ENCODE measurements at regions not wholly inside any gene's neighbourhood (a gene's known extent, or its start where the extent isn't known, plus 50 kb on each side); places are given as distances from the start of the nearest gene placed in this dataset.

- Histone ChIP-seq H4K20me1 (replicated peaks in 1 of 2; ENCODE audit: control insufficient read depth in 1 of 2, insufficient read depth in 2 of 2, low read length in 2 of 2) (no peaks in the 10 kb centered on the region), H2AFZ (ENCODE audit: low read length) (no peak overlapping the region), H4K8ac (ENCODE audit: extremely low read depth, insufficient read depth, low read length) (no peak overlapping the region), H3K36me3 (ENCODE audit: control insufficient read depth in 2 of 4, insufficient read depth in 4 of 4, low read length in 3 of 4) (peaks cover 0 to 18% (median 8%) of the 10 kb centered on the region in 4 experiments; a peak in 5 of 8 replicates), H3K4me2 (ENCODE audit: insufficient read depth in 1 of 2, low read depth in 2 of 2, low read length in 2 of 2) (peak overlapping the region; percentile 29 to 60; a peak in 3 of 4 replicates), H2BK5ac (ENCODE audit: low read depth, low read length) (peak overlapping the region; percentile 64; the same call in 1 of the 2 replicates), H3K56ac (replicated peaks; ENCODE audit: insufficient read length, low read depth, low read length) (no peak overlapping the region), H3K4me1 (replicated peaks in 1 of 4; ENCODE audit: control insufficient read depth in 3 of 4, insufficient read depth in 4 of 4, low read length in 3 of 4) (peaks cover 4 to 18% (median 14%) of the 10 kb centered on the region in 4 experiments; a peak in 4 of 7 replicates), H3K27ac (ENCODE audit: low read depth, low read length) (peak overlapping the region; percentile 62; the same call in 1 of the 2 replicates), H3K9me3 (ENCODE audit: insufficient read depth in 2 of 2, low read depth in 1 of 2, low read length in 1 of 2) (no peaks in the 10 kb centered on the region), H4K5ac (ENCODE audit: insufficient read length, low read depth, low read length) (peak overlapping the region; percentile 63), H3K23me2 (ENCODE audit: low read depth, low read length) (no peaks in the 10 kb centered on the region), H2AK5ac (ENCODE audit: low read depth, low read length) (no peak overlapping the region), H2BK120ac (replicated peaks; ENCODE audit: low read depth, low read length) (peak overlapping the region; percentile 45), H3K9ac (replicated peaks in 1 of 4; ENCODE audit: extremely low read depth in 1 of 4, low read depth in 3 of 4, low read length in 3 of 4) (no peak overlapping the region), H2BK12ac (ENCODE audit: low read depth, low read length) (no peak overlapping the region), H4K91ac (replicated peaks; ENCODE audit: insufficient read length, low read length) (peak overlapping the region; percentile 51), H3K4ac (replicated peaks; ENCODE audit: insufficient read length, low read depth, low read length) (no peak overlapping the region), H2BK15ac (ENCODE audit: low read length) (no peak overlapping the region), H3K79me2 (ENCODE audit: control insufficient read depth in 1 of 2, insufficient read depth in 2 of 2, low read length in 2 of 2) (peaks cover 3 to 82% of the 10 kb centered on the region in 2 experiments; a peak in 3 of 4 replicates), H3K14ac (ENCODE audit: insufficient read length) (no peak overlapping the region), H3K27me3 (replicated peaks in 1 of 4; ENCODE audit: control insufficient read depth in 3 of 4, extremely low read depth in 1 of 4, insufficient read depth in 3 of 4, low read length in 3 of 4) (no peaks in the 10 kb centered on the region), H3K79me1 (ENCODE audit: low read depth, low read length) (no peaks in the 10 kb centered on the region), H2BK20ac (ENCODE audit: low read length) (no peak overlapping the region), H3K4me3 (ENCODE audit: extremely low read depth in 1 of 4, insufficient read depth in 2 of 4, low read depth in 3 of 4, low read length in 4 of 4) (peak overlapping the region in 1 of 4 experiments; percentile 82; a peak in 1 of 8 replicates), H3K23ac (ENCODE audit: insufficient read length) (no peak overlapping the region), H3K18ac (ENCODE audit: extremely low read depth, low read length) (no peak overlapping the region; the same call in 1 of the 2 replicates)
- WGBS, 2 experiments (ENCODE audit: extremely low coverage in 1 of 2, insufficient coverage in 1 of 2, insufficient read length in 1 of 2, insufficient replicate concordance in 2 of 2, low coverage in 1 of 2, low lambda C conversion rate in 2 of 2, missing lambda C conversion rate in 1 of 2), result 30% methylated on average over 4 of the region's 4 CpGs; no CpG with 5 or more reads in 1 of the 2 experiments
- CTCF ChIA-PET (ENCODE audit: partially characterized antibody), result interaction anchor here (1.4 kb wide), 1 partner anchor 194 kb away, joined by 3 read pairs; no protein-coding TSS in a partner anchor
- DNase-seq (ENCODE audit: low read depth in 1 of 2, low spot score in 2 of 2) (no peak), FAIRE-seq (no peak)
- POLR2A ChIA-PET (ENCODE audit: partially characterized antibody), result interaction anchor here (1.4 to 2.3 kb wide), 5 partner anchors 7 to 19 kb away, joined by 4 to 8 read pairs (median 7); no protein-coding TSS in a partner anchor
- TF ChIP-seq CBX5 (IDR thresholded peaks at IDR 0.05; ENCODE audit: low read depth, low read length), result no peak
- TF ChIP-seq KDM4A (IDR thresholded peaks at IDR 0.05; ENCODE audit: low read depth, low read length, severe bottlenecking), result no peak
- TF ChIP-seq EP300 (IDR thresholded peaks at IDR 0.05; ENCODE audit: borderline replicate concordance in 1 of 2, low read depth in 2 of 2, low read length in 2 of 2), result no peak
- TF ChIP-seq EZH2 (IDR thresholded peaks at IDR 0.05; ENCODE audit: low read depth, low read length, severe bottlenecking), result no peak
- TF ChIP-seq, protein P1, sequence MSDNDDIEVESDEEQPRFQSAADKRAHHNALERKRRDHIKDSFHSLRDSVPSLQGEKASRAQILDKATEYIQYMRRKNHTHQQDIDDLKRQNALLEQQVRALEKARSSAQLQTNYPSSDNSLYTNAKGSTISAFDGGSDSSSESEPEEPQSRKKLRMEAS (IDR thresholded peaks at IDR 0.05), result no peak
- TF ChIP-seq POLR2A (IDR thresholded peaks at IDR 0.05; ENCODE audit: control extremely low read depth in 1 of 2, low read depth in 2 of 2, low read length in 2 of 2), result no peak
- TF ChIP-seq TEAD4 (IDR thresholded peaks at IDR 0.05; ENCODE audit: low read depth, low read length), result no peak
- TF ChIP-seq CBX8 (IDR thresholded peaks at IDR 0.05; ENCODE audit: borderline replicate concordance, low read depth, low read length), result no peak
- TF ChIP-seq EGR1 (IDR thresholded peaks at IDR 0.05; ENCODE audit: borderline replicate concordance, low read depth, low read length), result no peak
- TF ChIP-seq JUN (IDR thresholded peaks at IDR 0.05; ENCODE audit: low read depth, low read length), result no peak
- no peak for TF ChIP-seq TAF7 (optimal IDR thresholded peaks at IDR 0.05; ENCODE audit: borderline replicate concordance, low read depth, low read length)
- no peak for TF ChIP-seq CEBPB (IDR thresholded peaks at IDR 0.05; ENCODE audit: low read depth, low read length)
- TF ChIP-seq FOSL1 (IDR thresholded peaks at IDR 0.05; ENCODE audit: insufficient read depth, low read depth, low read length), result no peak
- no peak for TF ChIP-seq RFX5 (IDR thresholded peaks at IDR 0.05; ENCODE audit: borderline replicate concordance, low read depth, low read length)
These were observed 764.3 kb upstream of the CTNND2 start for GRCh38 chr5:12668564-12668963.

Measured in H1 (cell line).